HG03045 (cell line): ENCODE measurements at regions not wholly inside any gene's neighbourhood (a gene's known extent, or its start where the extent isn't known, plus 50 kb on each side); places are given as distances from the start of the nearest gene placed in this dataset.

Experiments used
- ATAC-seq: cut with Tn5 transposase; IDR thresholded peaks from one replicate; pipeline ENCODE4 v1.9.1; 2021; ENCODE audit warnings: mild to moderate bottlenecking, moderate library complexity; ENCODE audit not compliant: unreplicated experiment

GRCh38 chr2:9793156-9793917 lies 49.9 kb upstream of the TAF1B start:
- ATAC-seq, result no peak
